SHP77 treated with DMSO at 0.1 percent for 48 hours (cell line): ENCODE measurements at regions not wholly inside any gene's neighbourhood (a gene's known extent, or its start where the extent isn't known, plus 50 kb on each side); places are given as distances from the start of the nearest gene placed in this dataset.

ENCODE experiments used
- DNase-seq: peaks from one replicate; lab custom pipeline; 2025; lab: John Stamatoyannopoulos, UW

DNA sequence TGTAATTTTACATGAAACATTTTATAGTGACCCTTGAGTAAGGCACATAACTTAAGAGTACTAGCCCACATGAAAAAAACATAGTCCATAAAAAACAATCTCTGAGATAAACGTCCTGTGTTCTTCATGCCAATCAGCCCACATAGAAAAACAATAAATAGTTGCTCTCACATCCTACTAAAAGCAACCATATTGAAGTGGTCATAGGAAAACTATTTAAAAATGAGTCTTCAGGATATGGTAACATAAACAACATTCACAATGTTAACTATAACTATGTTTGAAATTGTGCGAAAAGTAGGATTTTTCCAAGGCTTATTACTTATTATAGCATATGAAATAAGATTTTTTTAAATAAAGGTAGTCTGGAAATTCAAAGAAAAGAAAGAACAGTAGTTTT is 77.1 kb upstream of the EPHA5 start:
- DNase-seq = no peak

DNA sequence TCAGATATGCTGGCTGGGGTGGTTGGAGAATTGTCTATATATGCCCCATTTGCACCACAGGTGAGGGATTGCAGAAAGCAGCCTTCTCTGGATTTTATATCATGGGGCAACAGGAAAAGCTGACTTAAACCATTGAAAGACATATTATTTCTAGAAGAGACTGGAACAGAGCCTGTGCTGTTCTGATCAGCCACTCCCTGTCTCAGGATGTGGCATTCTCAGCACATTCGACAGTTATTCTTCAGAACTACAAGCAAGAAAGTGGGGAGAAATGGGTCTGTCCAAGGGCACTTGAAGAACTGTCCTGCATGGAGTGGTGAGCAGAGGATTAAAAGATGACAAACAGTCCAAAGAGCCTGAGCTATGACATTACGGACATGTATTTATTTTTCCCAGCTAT is 67.8 kb upstream of the EPHA5 start:
- DNase-seq = no peak

DNA sequence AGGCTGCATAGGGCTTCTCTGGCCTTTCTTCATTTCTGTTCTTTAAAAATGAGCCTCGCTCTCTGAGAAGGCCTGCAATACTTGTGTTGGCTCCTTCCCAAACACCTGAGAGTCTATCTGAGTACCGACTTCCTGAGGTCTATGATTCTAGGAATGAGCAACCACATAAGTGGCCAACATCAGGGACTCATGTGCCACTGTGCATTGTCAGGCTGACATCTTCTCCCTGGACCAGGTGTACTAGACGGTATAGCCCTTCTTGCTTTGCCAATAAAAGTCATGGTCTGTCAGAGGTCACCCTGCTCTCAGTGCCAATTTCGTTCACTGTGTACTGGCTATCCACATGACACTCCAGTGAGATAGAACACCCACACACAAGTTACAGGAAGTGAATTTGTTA is 67.4 kb upstream of the EPHA5 start:
- DNase-seq = no peak

DNA sequence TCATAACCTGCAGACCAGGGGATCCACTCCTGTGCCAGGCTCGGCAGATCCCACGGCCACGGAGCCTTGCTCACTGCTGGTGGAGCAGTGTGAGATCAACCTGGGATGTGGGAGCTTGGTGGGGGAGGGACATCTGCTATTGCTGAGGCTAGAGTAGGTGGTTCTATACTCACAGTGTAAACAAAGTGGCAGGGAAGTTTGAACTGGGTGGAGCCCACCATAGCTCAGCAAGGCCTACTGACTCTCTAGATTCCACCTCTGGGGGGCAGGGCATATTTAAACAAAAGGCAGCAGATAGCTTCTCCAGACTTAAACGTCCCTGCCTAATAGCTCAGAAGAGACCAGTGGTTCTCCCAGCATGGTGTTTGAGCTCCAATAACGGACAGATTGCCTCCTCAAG is 54.7 kb upstream of the EPHA5 start:
- no peak for DNase-seq
